GM12878 (cell line): ENCODE measurements at regions not wholly inside any gene's neighbourhood (a gene's known extent, or its start where the extent isn't known, plus 50 kb on each side); places are given as distances from the start of the nearest gene placed in this dataset.
A peak's percentile ranks its signal among the peaks of the same experiment; 100 is the strongest.

ENCODE experiments used
- ATAC-seq: fragments of 200-7000 bp; cut with Tn5 transposase; 3 replicates; pipeline ENCODE4 v1.9.1; 2020; ENCODE audit warnings: mild to moderate bottlenecking, moderate library complexity
- BruUV-seq: library from RNA; stranded (reverse); fragments of 400-500 nt; replicated peaks from 2 replicates; lab custom pipeline; 2021; lab: Mats Ljungman, UMichigan
- CTCF ChIA-PET: fragments of 300-600 bp; sonication (Branson Sonifier 250); formaldehyde crosslinking; extraction: SDS; loops from one replicate; lab custom pipeline; 2021; ENCODE audit warnings: inconsistent platforms; lab: Yijun Ruan, JAX
- POLR2A ChIA-PET: fragments of 350-600 bp; formaldehyde crosslinking; extraction: SDS; loops from one replicate; lab custom pipeline; 2021; ENCODE audit warnings: inconsistent platforms; lab: Charles Lee
- RAD21 ChIA-PET: fragments of 300-600 bp; sonication (Branson Sonifier 250); formaldehyde crosslinking; loops from one replicate; lab custom pipeline; 2023; ENCODE audit warnings: antibody characterized with exemption; ENCODE audit not compliant: unreplicated experiment; lab: Charles Lee
- SMC1A ChIA-PET: fragments of 300-600 bp; sonication (Branson Sonifier 250); formaldehyde crosslinking; loops from one replicate; lab custom pipeline; 2023; ENCODE audit not compliant: unreplicated experiment, uncharacterized antibody; lab: Charles Lee
- DNase-seq: peaks from one replicate; pipeline ENCODE4 v3.0.0-alpha.2; 2011; ENCODE audit warnings: low read depth, low spot score
- FAIRE-seq: peaks from 3 replicates; lab custom pipeline; 2011; peaks lifted over from hg19 to GRCh38; lab: Jason Lieb, UNC
- H2AFZ ChIP-seq: 2 replicates; pipeline ENCODE4 v1.6.0; 2011; ENCODE audit warnings: low read depth, low read length, control low read depth; ENCODE audit not compliant: control insufficient read depth
- H3K27ac ChIP-seq: 2 replicates; pipeline ENCODE4 v1.5.1; 2011; ENCODE audit warnings: control low read depth; ENCODE audit not compliant: control insufficient read depth, insufficient read depth
- H3K27me3 ChIP-seq, 2 experiments: replicated peaks in 1 of 2; 2 replicates each; pipeline versions ENCODE4 v1.6.0 to v1.6.1; 2011; ENCODE audit warnings: low read length in 1 of 2; ENCODE audit not compliant: control insufficient read depth in 2 of 2, insufficient read depth in 2 of 2
- H3K36me3 ChIP-seq, 2 experiments: 2 replicates each; pipeline ENCODE4 v1.5.1; 2011; ENCODE audit warnings: low read length in 1 of 2; ENCODE audit not compliant: control insufficient read depth in 2 of 2, insufficient read depth in 2 of 2
- H3K4me1 ChIP-seq: 2 replicates; pipeline ENCODE4 v1.6.1; 2011; ENCODE audit warnings: mild to moderate bottlenecking, low read length, moderate library complexity, mixed read lengths; ENCODE audit not compliant: control insufficient read depth, insufficient read depth
- H3K4me2 ChIP-seq: 2 replicates; pipeline ENCODE4 v1.6.0; 2011; ENCODE audit warnings: control low read depth; ENCODE audit not compliant: control insufficient read depth, insufficient read depth
- H3K4me3 ChIP-seq: fragments of 200-600 bp; sonication (generic); 2 replicates; pipeline ENCODE4 v1.5.1; 2016
- H3K79me2 ChIP-seq: 2 replicates; pipeline ENCODE4 v1.6.0; 2011; ENCODE audit warnings: low read length; ENCODE audit not compliant: control insufficient read depth, insufficient read depth
- H3K9ac ChIP-seq: 2 replicates; pipeline ENCODE4 v1.8.0; 2011; ENCODE audit warnings: low read length, control low read depth, mixed read lengths; ENCODE audit not compliant: control insufficient read depth, insufficient read depth
- H3K9me3 ChIP-seq: replicated peaks from 3 replicates; pipeline ENCODE4 v1.5.1; 2011; ENCODE audit warnings: mild to moderate bottlenecking, low read length; ENCODE audit not compliant: control insufficient read depth, insufficient read depth
- H4K20me1 ChIP-seq: 2 replicates; pipeline ENCODE4 v1.6.0; 2011; ENCODE audit not compliant: control insufficient read depth, insufficient read depth
- CEBPB ChIP-seq, 2 experiments: fragments of 150-350 bp in 1 of 2; IDR thresholded peaks; 2 replicates each; pipeline ENCODE4 v1.6.1; 2012 to 2014; ENCODE audit warnings: low read depth in 2 of 2, low read length in 2 of 2, borderline replicate concordance in 1 of 2, inconsistent platforms in 1 of 2
- CREM ChIP-seq: IDR thresholded peaks from 2 replicates; pipeline ENCODE4 v1.6.1; 2014; ENCODE audit warnings: antibody characterized with exemption, low read depth
- HCFC1 ChIP-seq: fragments of 150-350 bp; IDR thresholded peaks from 2 replicates; pipeline ENCODE4 v1.6.1; 2014; ENCODE audit warnings: low read length
- SREBF2 ChIP-seq: IDR thresholded peaks from 2 replicates; pipeline ENCODE4 v1.6.1; 2012; ENCODE audit warnings: mild to moderate bottlenecking, low read length
- USF1 ChIP-seq: IDR thresholded peaks from 2 replicates; pipeline ENCODE4 v1.6.1; 2011; ENCODE audit warnings: borderline replicate concordance, low read depth, mild to moderate bottlenecking, moderate library complexity, mixed read lengths, low read length; ENCODE audit not compliant: insufficient read depth; ENCODE audit errors: extremely low read length
- ZNF274 ChIP-seq: IDR thresholded peaks from one replicate; pipeline ENCODE4 v1.8.0; 2011; ENCODE audit not compliant: insufficient read length, insufficient read depth
- ZNF622 ChIP-seq: fragments of 450-650 bp; IDR thresholded peaks from 2 replicates; pipeline ENCODE4 v1.6.1; 2017; ENCODE audit warnings: mild to moderate bottlenecking, inconsistent platforms
- ZNF687 ChIP-seq: fragments of 450-650 bp; IDR thresholded peaks from 2 replicates; pipeline ENCODE4 v1.6.1; 2017; ENCODE audit warnings: mild to moderate bottlenecking, moderate library complexity
- WGBS: methylation state at CpG from one replicate; pipeline ENCODE4 v1.1.6; 2016; ENCODE audit warnings: low lambda C conversion rate; ENCODE audit not compliant: insufficient replicate concordance, insufficient coverage; ENCODE audit errors: missing lambda C conversion rate; 5-methylcytosine and 5-hydroxymethylcytosine counted together
- in situ Hi-C: fragments of 300-500 bp; cut with MboI; formaldehyde crosslinking; loops from 9 replicates; pipeline ENCODE4 v1.14.3; 2018; ENCODE audit warnings: mixed read lengths
- intact Hi-C: fragments of 100-400 bp; cut with micrococcal nuclease; formaldehyde crosslinking; loops from one replicate; pipeline ENCODE4 v1.14.2; 2022; ENCODE audit not compliant: unreplicated experiment

GRCh38 chr1:101312147-101312546, 75.3 kb downstream of the S1PR1 start:
- ChIA-PET CTCF (interaction anchor here (1.0 to 12.4 kb wide), 12 partner anchors 22 to 132 kb away, joined by 3 to 166 read pairs (median 4); no protein-coding TSS in a partner anchor), RAD21 (interaction anchor here (1.0 to 14.6 kb wide), 8 partner anchors 11 to 418 kb away, joined by 4 to 308 read pairs (median 98); partner anchors contain the start of gene EXTL2), SMC1A (interaction anchor here (0.9 to 16.8 kb wide), 11 partner anchors 12 to 129 kb away, joined by 3 to 275 read pairs (median 42); no protein-coding TSS in a partner anchor), POLR2A (interaction anchor here (1.0 to 5.1 kb wide), 5 partner anchors 17 to 126 kb away, joined by 3 to 103 read pairs (median 4); no protein-coding TSS in a partner anchor)
- TF ChIP-seq SREBF2 (no peak), USF1 (no peak), ZNF622 (no peak), CEBPB (IDR thresholded peaks at IDR 0.05; ENCODE audit: borderline replicate concordance in 1 of 2, low read depth in 2 of 2, low read length in 2 of 2) (no peak), HCFC1 (no peak), CREM (no peak), ZNF687 (no peak), ZNF274 (no peak)
- peaks cover 17% of the 10 kb centered on the region for H3K79me2 ChIP-seq
- in situ Hi-C loops (loop anchor here (5.0 kb wide), 1 partner anchor 45 kb away; no protein-coding TSS in a partner anchor), intact Hi-C loops (no loop called here)
- WGBS = 44% methylated on average over 4 of the region's 4 CpGs
- H3K9me3 ChIP-seq = peaks cover 2% of the 10 kb centered on the region; the same call in 2 of the 3 replicates
- BruUV-seq = no TSS peak
- DNase-seq (no peak), FAIRE-seq (no peak), ATAC-seq (no peak)
- no peaks in the 10 kb centered on the region for H3K36me3 ChIP-seq
- H3K9ac ChIP-seq = peak overlapping the region; percentile 54
- no peaks in the 10 kb centered on the region for H3K27me3 ChIP-seq
- peak overlapping the region; percentile 61 for H2AFZ ChIP-seq
- peaks cover 51% of the 10 kb centered on the region for H3K4me1 ChIP-seq
- H4K20me1 ChIP-seq = no peaks in the 10 kb centered on the region
- peak overlapping the region; percentile 90 for H3K4me2 ChIP-seq
- peak overlapping the region; percentile 93 for H3K27ac ChIP-seq
- H3K4me3 ChIP-seq = peak overlapping the region; percentile 46; the same call in 1 of the 2 replicates
